Neutrophil (primary cell): ENCODE measurements at regions not wholly inside any gene's neighbourhood (a gene's known extent, or its start where the extent isn't known, plus 50 kb on each side); places are given as distances from the start of the nearest gene placed in this dataset.

Source experiments
- H3K27ac ChIP-seq: fragments of 200-600 bp; sonication (generic); 2 replicates; pipeline ENCODE4 v1.5.1; 2016; ENCODE audit warnings: mild to moderate bottlenecking, moderate library complexity
- H3K27me3 ChIP-seq: fragments of 200-600 bp; sonication (generic); 2 replicates; pipeline ENCODE4 v1.6.0; 2016; ENCODE audit warnings: mild to moderate bottlenecking
- H3K36me3 ChIP-seq: fragments of 200-600 bp; sonication (generic); 2 replicates; pipeline ENCODE4 v1.5.1; 2017
- H3K4me1 ChIP-seq, 2 experiments: fragments of 200-600 bp in 1 of 2; sonication (generic) in 1 of 2; 1 replicate in 1 of 2; 2 replicates in 1 of 2; pipeline versions ENCODE4 v1.5.1 to v1.6.1; 2013 to 2016; ENCODE audit warnings: low read depth in 1 of 2, low read length in 1 of 2, mild to moderate bottlenecking in 1 of 2, moderate library complexity in 1 of 2; ENCODE audit not compliant: control insufficient read depth in 1 of 2, insufficient read depth in 1 of 2
- H3K4me3 ChIP-seq, 2 experiments: fragments of 200-600 bp in 1 of 2; sonication (generic) in 1 of 2; 1 replicate in 1 of 2; 2 replicates in 1 of 2; pipeline ENCODE4 v1.5.1; 2013 to 2016; ENCODE audit warnings: low read depth in 1 of 2, low read length in 1 of 2, mild to moderate bottlenecking in 1 of 2, moderate library complexity in 1 of 2
- H3K9me3 ChIP-seq: fragments of 200-600 bp; sonication (generic); 2 replicates; pipeline ENCODE4 v1.5.1; 2016
- CTCF ChIP-seq: fragments of 200-600 bp; sonication (generic); IDR thresholded peaks from 2 replicates; pipeline ENCODE4 v1.5.1; 2016; ENCODE audit warnings: antibody characterized with exemption

DNA sequence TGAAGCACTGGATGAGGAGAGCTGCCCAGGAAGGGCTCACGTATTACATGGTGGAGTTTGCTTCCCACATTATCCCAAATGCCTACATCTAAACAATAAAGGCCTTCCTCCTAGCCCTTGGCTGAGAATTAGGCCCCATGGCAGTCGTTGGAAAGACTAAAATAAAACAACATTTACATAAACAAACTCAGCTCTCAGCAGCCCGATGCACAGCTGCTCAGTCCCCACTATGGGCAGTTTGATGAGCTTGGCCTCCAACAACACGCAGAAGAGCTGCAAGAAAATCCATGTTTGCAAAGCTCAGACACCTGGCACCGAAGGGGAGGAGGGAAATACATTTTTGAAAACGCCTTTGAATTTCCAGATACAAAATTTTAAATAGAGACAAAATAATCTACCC lies 352.4 kb downstream of the EIPR1 start:
- Histone ChIP-seq H3K36me3 (no peaks in the 10 kb centered on the region), H3K4me1 (no peaks in the 10 kb centered on the region), H3K4me3 (no peak overlapping the region), H3K27me3 (no peaks in the 10 kb centered on the region), H3K9me3 (no peaks in the 10 kb centered on the region), H3K27ac (no peak overlapping the region)
- TF ChIP-seq CTCF: no peak

DNA sequence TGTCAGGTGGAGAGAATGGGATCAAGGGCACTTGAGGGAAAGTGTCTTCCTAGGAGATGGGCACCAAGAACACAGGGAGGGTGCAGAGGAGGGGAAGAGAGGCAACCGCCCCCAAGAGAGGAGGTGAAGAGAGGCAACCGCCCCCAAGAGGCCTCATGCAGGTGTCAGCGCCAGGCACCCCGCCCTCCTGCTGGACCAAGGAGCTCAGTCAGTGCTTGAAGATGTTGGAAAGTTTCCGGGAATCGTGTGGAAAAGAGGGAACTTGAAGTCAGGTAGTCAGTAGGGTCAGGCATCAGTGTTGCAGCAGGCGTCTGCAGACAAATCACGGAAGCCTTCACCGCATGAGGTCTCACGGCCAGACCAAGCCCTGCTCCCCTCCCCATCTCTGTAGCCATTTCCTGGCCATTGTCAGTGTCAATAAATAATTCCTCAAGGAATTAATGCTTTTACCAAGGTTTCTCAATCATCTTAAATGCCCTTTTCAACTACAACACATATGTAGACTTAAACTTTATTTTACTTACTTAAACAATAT lies 353.1 kb downstream of the EIPR1 start:
- no peak for TF ChIP-seq CTCF
- H3K4me3 ChIP-seq: no peak overlapping the region
- no peaks in the 10 kb centered on the region for H3K4me1 ChIP-seq
- H3K27me3 ChIP-seq: no peaks in the 10 kb centered on the region
- no peaks in the 10 kb centered on the region for H3K9me3 ChIP-seq
- no peak overlapping the region for H3K27ac ChIP-seq
- no peaks in the 10 kb centered on the region for H3K36me3 ChIP-seq

- no peaks in the 10 kb centered on the region for H3K36me3 ChIP-seq
- no peaks in the 10 kb centered on the region for H3K27me3 ChIP-seq
- no peaks in the 10 kb centered on the region for H3K9me3 ChIP-seq
- no peak overlapping the region for H3K4me3 ChIP-seq
- no peaks in the 10 kb centered on the region for H3K4me1 ChIP-seq
- no peak for TF ChIP-seq CTCF
- H3K27ac ChIP-seq: no peak overlapping the region
Measured at GRCh38 chr2:3023531-3023930, 354.1 kb downstream of the EIPR1 start.

- H3K4me1 ChIP-seq: no peaks in the 10 kb centered on the region
- H3K36me3 ChIP-seq: no peaks in the 10 kb centered on the region
- no peak for TF ChIP-seq CTCF
- no peaks in the 10 kb centered on the region for H3K9me3 ChIP-seq
- H3K27me3 ChIP-seq: no peaks in the 10 kb centered on the region
- no peak overlapping the region for H3K27ac ChIP-seq
- no peak overlapping the region for H3K4me3 ChIP-seq
Measured at GRCh38 chr2:3022841-3023372, 354.7 kb downstream of the EIPR1 start.

GRCh38 chr2:3021720-3022119 lies 355.9 kb downstream of the EIPR1 start:
- Histone ChIP-seq H3K27ac (no peak overlapping the region), H3K36me3 (no peaks in the 10 kb centered on the region), H3K27me3 (no peaks in the 10 kb centered on the region), H3K9me3 (no peaks in the 10 kb centered on the region), H3K4me1 (no peaks in the 10 kb centered on the region), H3K4me3 (no peak overlapping the region)
- no peak for TF ChIP-seq CTCF
